ENCODE measurements at regions not wholly inside any gene's neighbourhood (a gene's known extent, or its start where the extent isn't known, plus 50 kb on each side); places are given as distances from the start of the nearest gene placed in this dataset.

DNA sequence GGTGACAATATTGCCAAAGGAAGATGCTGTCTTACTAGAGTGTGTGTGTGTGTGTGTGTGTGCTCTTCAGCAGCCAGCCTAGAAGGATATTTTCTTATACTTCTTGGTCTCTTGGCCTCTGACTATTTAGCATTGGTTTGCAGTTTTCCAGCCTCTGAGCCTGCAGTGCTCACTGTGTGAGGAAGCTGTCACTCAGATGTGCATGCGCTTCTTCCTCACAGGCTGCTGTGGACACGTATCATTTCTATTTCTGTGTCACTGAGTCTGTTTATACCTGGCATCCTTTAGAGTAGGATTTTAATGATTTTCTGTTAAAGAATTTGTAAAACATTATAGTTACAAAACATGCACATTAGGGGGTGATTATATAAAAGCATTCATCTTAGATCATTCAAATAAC lies 83.3 kb downstream of the ALDH8A1 start:
- no peak for DNase-seq (ENCODE audit: low read depth in 2 of 2)

DNA sequence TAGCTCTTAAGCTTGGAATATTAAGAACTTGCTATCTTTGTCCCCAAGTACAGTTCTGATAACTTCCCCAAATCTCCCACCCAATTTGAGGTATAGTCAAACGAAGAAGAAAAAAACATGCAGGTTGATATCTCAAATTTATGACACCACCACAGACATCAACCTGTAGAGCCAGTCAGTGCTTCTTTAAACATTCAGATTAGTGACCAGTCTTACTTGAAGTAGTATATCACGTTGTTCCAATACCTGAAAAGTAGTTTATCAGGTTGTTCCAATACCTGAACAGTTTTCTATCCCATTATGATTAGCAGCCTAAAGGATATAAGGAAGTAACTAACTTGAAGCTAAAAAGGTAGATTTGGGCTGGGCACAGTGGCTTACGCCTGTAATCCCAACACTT lies 85.3 kb downstream of the ALDH8A1 start:
- DNase-seq (ENCODE audit: low read depth in 2 of 2) = no peak

- DNase-seq (ENCODE audit: low read depth in 2 of 2) = no peak
Observed at GRCh38 chr6:134863763-134864510, 86.0 kb downstream of the ALDH8A1 start.

GRCh38 chr6:134854366-134854765 lies 95.5 kb downstream of the ALDH8A1 start:
- no peak for DNase-seq (ENCODE audit: low read depth in 2 of 2)

DNA sequence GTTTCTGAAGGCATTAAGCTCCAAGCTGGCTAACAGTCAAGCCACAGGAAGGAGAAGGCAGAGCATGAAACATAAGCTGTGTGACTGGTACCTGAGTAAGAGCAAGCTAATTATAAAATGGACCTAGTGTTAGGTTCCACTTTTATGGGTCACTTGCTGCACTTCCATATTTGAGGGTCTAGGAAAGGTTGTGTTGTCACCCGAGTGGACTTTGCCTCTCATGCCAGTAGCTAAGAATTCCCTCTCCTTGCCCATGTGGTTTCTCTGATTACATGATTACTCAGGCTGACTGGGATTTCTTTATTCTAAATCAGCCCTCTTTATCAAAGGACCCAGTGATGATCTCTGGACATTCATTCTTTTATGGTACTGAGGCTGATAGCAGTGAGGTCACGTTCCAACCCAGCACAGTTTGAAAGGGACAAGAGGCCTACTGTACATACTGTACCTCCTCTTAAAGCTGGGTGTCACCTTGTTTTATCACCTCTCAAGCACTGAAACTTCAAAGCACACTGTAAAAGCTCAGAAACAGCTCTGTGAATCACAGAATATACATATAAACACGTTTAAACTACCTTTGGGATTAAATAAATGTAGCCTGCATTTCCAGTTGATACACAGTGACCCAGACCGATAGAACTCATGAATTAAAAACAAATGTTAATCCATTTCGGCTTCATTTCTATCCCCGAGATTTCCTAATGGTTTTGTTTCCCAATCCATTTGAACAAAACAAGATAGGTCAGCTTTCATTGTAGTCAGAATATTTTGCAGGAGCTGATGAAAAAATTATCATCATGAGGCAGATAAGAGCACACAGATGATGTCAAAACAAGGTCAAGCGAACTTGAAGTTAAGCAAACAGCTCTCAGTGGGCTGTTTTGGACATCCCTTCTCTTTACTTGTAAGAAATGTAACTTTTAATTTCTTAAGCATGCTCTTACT lies 96.5 kb downstream of the ALDH8A1 start:
- DNase-seq (ENCODE audit: low read depth in 2 of 2) = no peak

DNA sequence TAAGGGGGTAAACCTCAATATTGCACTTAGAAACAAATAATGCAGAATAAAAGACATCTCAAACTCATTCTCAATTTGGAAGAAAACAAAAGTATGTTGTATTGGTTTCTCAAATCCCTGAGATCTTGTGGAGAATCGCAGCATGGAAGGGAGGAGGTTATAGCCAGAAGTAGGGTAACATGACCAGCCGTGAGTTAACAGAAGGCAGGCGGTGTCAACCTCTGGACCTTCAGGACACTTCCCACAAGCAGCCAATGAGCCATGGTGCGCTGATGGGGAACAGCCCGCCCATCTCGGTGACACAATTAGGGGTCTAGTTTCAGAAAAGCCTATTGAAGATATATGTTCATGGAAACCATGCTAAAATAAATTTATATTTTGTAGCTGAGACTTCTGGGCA lies 98.4 kb downstream of the ALDH8A1 start:
- no peak for DNase-seq (ENCODE audit: low read depth in 2 of 2)

GRCh38 chr6:134850721-134851305 lies 99.1 kb downstream of the ALDH8A1 start:
- DNase-seq (ENCODE audit: low read depth in 2 of 2) = no peak

GRCh38 chr6:134849920-134850447 lies 99.9 kb downstream of the ALDH8A1 start:
- no peak for DNase-seq (ENCODE audit: low read depth in 2 of 2)

- DNase-seq (ENCODE audit: low read depth in 2 of 2) = no peak
Observed at GRCh38 chr6:134848076-134848475, 101.8 kb downstream of the ALDH8A1 start.

- DNase-seq (ENCODE audit: low read depth in 2 of 2) = no peak
Observed at GRCh38 chr6:134846865-134847264, 103.0 kb downstream of the ALDH8A1 start.

GRCh38 chr6:134846031-134846430 lies 103.9 kb downstream of the ALDH8A1 start:
- no peak for DNase-seq (ENCODE audit: low read depth in 2 of 2)

DNA sequence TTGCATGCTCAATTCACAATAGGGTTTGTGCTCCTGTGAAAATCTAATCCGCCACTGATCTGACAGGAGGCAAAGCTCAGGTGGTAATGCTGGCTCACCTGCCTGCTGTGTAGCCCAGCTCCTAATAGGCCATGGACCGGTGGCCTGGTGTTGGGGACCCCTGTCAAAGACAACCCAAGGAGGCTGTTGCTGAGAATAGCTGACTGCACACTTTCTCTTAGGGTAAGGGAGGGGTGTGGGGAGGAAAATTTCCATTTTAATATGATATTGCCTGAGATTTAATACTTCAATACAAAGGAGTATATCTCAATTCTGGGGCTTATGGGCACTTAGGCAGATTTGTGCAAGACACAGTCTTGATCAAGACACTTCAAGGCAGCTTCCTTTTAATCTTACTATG lies 105.8 kb downstream of the ALDH8A1 start:
- no peak for DNase-seq (ENCODE audit: low read depth in 2 of 2)

GRCh38 chr6:134840086-134840867 lies 109.6 kb downstream of the ALDH8A1 start:
- DNase-seq (ENCODE audit: low read depth in 2 of 2) = no peak

DNA sequence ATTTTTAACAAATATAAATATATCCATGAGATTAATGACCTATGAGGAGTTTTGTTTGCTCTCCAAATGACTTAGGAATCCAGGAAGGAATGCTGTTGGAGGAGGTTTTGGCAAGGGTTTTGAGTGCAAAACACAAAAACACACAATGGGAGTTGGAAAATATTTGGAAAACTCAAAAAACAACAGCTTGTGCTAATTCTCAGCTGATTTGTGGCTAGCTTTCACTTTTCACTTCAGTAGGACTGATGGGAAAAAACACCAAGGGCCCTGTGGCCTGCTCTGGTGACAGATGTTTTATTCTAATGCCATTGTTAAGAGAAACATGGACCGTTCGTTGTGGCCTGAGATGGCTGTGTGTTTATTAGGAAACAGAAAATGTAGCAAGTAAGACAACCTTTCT lies 113.9 kb downstream of the ALDH8A1 start:
- DNase-seq (ENCODE audit: low read depth in 2 of 2) = no peak

DNA sequence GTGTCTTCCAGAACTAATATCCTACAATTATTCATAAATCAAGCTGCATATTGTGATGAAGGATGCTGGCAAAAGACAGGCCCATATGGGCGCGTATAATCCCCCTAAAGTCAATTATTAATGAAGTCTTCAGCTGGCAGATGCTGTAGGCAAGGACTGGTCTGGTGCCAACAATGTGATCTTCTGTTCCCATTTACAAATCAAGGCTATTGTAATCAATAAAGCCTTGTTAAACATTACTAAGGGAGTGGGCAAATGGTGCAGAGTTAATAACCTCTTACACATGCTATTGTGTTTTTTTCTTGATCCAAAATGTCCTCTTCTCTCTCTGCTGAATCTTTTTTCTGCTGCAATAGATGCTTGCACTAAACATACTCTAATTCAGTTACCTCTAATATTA lies 119.0 kb downstream of the ALDH8A1 start:
- DNase-seq (ENCODE audit: low read depth in 2 of 2) = no peak

GRCh38 chr6:134830194-134830593 lies 119.7 kb downstream of the ALDH8A1 start:
- DNase-seq (ENCODE audit: low read depth in 2 of 2) = no peak

DNA sequence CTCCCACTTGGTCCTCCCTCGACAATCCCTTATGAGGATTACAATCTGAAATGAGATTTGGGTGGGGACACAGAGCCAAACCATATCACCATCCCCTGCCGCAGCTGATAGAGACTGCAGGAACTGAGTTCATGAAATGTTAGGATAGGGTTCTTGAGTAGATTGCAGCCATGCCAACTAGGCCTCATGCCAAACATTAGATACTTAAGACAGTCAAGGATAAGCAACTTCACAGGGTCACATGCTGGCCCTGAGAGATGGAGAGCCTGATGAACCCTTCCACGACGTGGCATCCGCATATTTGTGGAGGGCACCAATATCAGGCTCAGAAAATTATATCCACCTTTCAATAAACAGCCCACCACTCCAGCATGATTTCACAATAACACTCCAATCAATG lies 121.3 kb downstream of the ALDH8A1 start:
- DNase-seq (ENCODE audit: low read depth in 2 of 2) = no peak

DNA sequence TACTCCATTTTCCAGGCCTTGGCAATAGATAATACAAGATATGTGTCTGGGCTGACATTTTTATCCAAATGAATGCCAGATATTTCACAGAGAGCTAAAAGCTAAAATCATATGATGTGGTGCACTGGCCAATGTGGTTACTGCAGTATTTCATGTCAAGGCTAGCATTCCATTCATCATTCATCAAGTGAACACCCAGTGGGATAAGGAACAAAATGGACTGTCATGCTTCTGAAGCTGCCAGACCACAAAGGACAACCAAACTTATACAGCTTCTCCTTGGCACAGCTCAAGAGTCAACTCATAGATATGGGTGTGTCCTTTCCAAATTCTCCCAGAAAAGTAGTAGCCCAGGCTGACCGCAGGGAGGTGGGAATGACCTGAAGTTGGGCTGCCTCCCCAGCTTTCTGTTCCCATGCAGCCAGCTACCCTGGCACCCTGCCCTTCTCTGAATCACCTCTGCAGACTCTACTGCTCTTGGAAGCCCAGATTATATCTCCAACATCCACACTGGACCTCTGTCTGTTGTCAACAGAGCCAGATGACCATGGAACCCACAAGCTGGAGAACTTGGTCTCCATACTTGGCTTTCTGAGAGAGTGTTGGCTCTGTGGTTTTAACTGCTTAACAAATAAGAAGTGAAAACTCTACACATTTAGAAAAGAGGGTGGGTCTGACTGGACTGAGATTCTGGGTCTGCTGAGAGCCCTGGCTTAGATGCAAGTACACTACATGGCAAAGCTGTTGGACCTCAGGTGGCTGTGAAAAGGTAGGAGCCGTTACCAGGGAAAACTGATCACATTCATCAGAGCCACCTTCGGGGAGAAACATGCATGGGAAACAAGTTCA lies 122.8 kb downstream of the ALDH8A1 start:
- DNase-seq (ENCODE audit: low read depth in 2 of 2) = no peak

GRCh38 chr6:134823710-134824034 lies 126.2 kb downstream of the ALDH8A1 start:
- DNase-seq (ENCODE audit: low read depth in 2 of 2) = no peak

DNA sequence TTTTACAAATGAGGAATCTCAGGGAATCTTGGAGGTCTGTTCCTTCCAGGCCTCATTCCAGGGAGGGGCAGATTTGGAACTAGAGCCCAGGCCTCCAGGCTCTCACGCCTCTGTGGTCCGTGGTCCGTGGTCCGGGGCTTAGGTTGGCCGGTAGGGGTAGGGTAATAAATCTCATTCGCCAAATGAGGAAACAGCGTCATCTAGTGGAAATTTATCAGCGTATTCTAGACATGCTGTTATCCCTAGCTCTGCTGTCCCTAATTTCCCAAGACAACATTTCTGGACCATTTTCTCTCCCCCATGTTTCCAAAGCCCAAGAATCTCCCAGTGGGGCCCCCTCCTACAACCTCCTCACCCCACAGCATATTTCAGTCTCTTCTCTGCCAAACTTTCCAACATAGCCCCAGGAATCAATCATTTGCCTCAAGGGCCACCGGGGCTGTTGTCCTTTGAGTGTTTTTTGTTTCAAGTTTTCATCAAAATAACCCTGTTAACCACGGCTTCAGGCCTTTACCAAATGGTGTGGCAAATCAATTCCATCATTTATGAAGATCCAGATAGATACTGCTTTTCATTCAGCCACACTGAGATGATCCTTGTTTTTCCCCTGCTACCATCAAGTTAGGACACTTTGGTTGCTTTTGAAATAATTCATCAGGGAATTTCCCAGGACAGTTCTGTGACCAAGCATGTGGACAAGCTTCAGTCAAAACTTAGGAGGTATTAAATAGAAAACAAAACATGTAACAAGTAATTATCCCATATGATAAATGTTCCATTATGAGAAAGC lies 126.8 kb downstream of the ALDH8A1 start:
- no peak for DNase-seq (ENCODE audit: low read depth in 2 of 2)

All from stimulated activated CD4-positive, alpha-beta T cell treated with anti-CD3 and anti-CD28 coated beads, Interleukin-1b, Interleukin-23, amount 100 ng/mL, for 1 hour (primary cell).